ENCODE measurements at regions not wholly inside any gene's neighbourhood (a gene's known extent, or its start where the extent isn't known, plus 50 kb on each side); places are given as distances from the start of the nearest gene placed in this dataset.

DNA sequence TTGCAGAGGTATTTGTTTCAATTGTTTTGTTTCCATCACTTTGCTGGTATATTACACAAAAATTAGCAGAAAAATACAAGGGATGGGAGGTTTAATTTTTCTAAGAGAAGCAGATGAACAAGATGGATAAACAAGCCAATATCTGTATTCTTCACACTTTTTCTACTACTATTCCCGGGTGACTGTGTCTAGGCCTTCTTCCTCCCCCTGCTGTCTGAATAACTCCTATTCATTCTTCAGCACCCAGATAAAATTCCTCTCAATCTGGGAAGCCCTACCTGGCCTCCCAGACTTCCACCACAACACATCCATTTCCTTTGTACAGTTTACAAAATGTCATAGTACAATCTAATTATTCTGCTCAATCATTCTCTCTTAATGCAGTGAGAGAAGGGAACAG lies 666.6 kb upstream of the TENM4 start:
- TF ChIP-seq, protein P1, sequence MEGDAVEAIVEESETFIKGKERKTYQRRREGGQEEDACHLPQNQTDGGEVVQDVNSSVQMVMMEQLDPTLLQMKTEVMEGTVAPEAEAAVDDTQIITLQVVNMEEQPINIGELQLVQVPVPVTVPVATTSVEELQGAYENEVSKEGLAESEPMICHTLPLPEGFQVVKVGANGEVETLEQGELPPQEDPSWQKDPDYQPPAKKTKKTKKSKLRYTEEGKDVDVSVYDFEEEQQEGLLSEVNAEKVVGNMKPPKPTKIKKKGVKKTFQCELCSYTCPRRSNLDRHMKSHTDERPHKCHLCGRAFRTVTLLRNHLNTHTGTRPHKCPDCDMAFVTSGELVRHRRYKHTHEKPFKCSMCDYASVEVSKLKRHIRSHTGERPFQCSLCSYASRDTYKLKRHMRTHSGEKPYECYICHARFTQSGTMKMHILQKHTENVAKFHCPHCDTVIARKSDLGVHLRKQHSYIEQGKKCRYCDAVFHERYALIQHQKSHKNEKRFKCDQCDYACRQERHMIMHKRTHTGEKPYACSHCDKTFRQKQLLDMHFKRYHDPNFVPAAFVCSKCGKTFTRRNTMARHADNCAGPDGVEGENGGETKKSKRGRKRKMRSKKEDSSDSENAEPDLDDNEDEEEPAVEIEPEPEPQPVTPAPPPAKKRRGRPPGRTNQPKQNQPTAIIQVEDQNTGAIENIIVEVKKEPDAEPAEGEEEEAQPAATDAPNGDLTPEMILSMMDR (conservative IDR thresholded peaks at IDR 0.05; ENCODE audit: low read length): no peak
- H3K4me3 ChIP-seq (ENCODE audit: low read length): no peak overlapping the region
- DNase-seq (ENCODE audit: low read depth): no peak

DNA sequence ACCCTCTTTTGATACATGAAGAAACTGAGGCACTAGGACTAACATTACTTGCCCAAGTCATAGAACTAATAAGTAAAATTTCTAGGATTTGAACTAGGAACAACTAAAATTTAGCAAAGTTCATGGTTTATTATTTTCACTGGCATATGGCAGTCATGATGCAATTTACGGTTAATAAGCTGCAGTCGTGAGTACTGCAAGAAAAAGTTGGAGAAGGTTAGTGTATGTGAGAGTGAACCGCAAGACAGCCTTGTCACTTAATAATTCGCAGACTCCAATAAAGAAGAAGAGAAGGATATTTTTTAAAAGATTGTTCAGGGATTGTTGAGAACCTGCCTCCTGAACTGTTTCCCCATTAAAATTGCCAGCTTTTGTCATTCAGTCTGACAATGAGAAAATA lies 663.4 kb upstream of the TENM4 start:
- TF ChIP-seq, protein P1 (conservative IDR thresholded peaks at IDR 0.05; ENCODE audit: low read length): no peak
- no peak overlapping the region for H3K4me3 ChIP-seq (ENCODE audit: low read length)
- peak; percentile 66 for DNase-seq (ENCODE audit: low read depth)

DNA sequence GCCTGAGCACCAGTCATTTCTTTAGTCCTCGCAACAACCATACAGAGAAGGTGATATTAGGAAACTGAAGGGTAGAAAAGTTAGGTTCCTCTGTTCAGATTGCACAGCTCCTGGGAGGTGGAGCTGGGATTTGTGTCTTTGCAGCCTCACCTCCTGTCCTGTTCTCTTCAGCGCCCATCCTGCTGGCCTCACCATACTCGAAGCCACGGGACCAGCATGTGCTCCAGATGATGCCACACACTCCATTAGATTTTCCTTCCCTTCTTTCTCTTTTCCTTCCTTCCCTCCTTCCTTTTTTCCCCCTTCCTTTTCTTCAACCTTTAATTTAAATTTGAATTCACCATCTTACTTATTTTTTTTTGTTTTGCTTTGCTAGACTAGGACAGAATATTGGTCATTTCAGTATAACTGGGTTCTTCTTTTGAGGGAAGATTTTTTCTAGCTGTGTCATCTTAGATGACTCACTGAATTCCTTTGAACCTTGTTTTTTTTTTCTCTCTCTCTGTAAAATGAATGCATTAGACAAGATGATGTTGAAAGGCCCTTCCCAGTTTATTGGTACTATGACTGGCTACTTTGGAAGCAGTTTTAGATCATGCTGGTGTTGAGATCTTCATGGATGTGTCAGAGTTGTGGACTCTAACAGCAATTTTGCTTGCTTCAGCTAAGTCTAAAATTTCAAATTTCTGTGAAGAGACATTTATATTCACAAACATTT lies 662.5 kb upstream of the TENM4 start:
- TF ChIP-seq, protein P1 (conservative IDR thresholded peaks at IDR 0.05; ENCODE audit: low read length): no peak
- DNase-seq (ENCODE audit: low read depth): peak; percentile 94
- H3K4me3 ChIP-seq (ENCODE audit: low read length): no peak overlapping the region

DNA sequence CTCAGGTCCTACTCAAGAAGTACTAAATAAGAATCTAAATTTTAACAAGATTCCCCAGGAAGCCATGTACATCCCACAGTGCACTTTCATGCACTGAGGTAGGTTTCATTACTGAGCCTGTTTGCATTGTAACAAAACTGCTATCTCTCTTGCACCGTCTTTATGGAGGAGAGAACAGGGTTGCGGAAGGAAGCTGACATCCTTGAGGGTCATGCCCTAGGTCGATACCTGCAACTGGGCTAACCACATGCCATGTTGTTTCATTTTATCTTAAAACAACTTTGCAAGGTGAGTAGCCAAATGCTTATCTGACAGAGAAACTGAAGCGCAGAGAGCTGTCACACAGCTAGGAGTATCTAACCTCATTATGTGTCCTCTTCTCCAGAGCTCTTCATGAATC lies 656.3 kb upstream of the TENM4 start:
- DNase-seq (ENCODE audit: low read depth): no peak
- TF ChIP-seq, protein P1 (conservative IDR thresholded peaks at IDR 0.05; ENCODE audit: low read length): no peak

DNA sequence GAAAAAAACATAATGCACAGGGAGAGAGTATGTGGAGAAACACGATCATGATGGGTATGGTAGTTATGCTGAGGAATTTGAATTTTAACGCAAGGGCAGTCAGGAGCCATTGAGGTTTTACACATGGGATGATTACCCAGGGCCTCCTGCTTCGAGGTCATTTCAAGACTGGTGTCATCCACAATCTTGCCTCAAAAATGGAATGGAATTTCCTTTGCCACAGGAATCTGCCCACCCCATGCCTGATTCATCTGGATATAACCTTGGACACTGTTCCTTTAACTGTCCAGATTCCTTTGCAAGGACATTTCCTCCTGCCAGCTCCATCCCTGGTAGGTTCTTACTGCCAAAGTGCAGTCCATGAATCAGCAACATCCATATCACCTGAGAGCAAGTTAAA lies 655.9 kb upstream of the TENM4 start:
- peak; percentile 90 for DNase-seq (ENCODE audit: low read depth)

More for the DNA sequence above, 656.3 kb upstream of the TENM4 start:
- no peak overlapping the region for H3K4me3 ChIP-seq (ENCODE audit: low read length)

DNA sequence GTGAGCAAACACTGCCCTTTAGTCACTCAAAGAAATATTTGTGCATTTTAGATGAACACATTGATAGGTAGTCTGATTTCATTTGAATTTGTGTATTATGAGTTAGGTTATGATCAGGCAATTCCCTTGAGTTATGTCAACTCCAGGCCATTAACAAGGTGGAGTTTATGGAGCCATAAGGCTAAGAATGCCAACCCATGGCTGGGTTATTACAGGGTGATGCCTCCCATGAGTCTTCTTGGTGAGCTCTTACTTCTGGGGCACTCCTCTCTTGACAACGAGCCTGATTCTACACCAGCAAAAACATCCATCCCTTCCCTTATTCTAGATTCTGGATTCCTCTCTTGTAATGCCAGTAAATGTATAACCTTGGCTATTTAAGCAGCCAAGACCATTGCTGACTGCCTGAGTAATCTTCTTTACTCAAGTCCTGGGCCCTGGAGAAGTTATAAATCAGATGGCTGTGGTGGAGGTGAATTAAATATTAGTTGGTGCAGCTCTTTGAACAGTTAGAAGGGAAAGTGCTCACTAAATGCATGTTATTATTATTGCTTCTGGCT lies 645.7 kb upstream of the TENM4 start:
- no peak overlapping the region for H3K4me3 ChIP-seq (ENCODE audit: low read length)
- DNase-seq (ENCODE audit: low read depth): no peak
- TF ChIP-seq, protein P1 (conservative IDR thresholded peaks at IDR 0.05; ENCODE audit: low read length): no peak

More for the DNA sequence above, 655.9 kb upstream of the TENM4 start:
- TF ChIP-seq, protein P1 (conservative IDR thresholded peaks at IDR 0.05; ENCODE audit: low read length): no peak
- no peak overlapping the region for H3K4me3 ChIP-seq (ENCODE audit: low read length)

DNA sequence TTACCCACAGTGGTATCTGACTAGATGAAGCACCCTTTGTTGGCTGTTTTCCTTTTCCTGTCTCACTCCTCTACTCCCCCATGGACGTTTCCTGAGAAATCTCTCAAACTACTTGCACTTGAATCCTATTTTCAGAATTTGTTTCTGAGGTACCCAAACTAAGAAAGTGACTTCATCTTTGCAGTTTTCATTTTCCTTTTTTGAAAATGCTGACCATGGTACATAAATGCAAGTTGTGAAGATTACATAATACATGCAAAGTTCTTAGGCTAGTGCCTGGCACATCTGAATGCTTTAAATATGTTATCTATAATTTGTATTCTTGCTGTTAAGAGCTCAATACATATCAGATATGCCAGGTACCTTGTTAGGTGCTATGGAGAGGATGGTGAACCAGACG lies 644.7 kb upstream of the TENM4 start:
- TF ChIP-seq, protein P1 (conservative IDR thresholded peaks at IDR 0.05; ENCODE audit: low read length): no peak
- H3K4me3 ChIP-seq (ENCODE audit: low read length): no peak overlapping the region
- DNase-seq (ENCODE audit: low read depth): no peak
